GM12872 (cell line): ENCODE measurements at regions not wholly inside any gene's neighbourhood (a gene's known extent, or its start where the extent isn't known, plus 50 kb on each side); places are given as distances from the start of the nearest gene placed in this dataset.

Source experiments
- CTCF ChIP-seq: IDR thresholded peaks from 3 replicates; pipeline ENCODE4 v1.5.1; 2011; ENCODE audit warnings: low read depth, mild to moderate bottlenecking, low read length, moderate library complexity; ENCODE audit not compliant: insufficient read depth

- no peak for TF ChIP-seq CTCF
Measured at GRCh38 chr14:101035466-101036225, 132.1 kb upstream of the RTL1 start.

DNA sequence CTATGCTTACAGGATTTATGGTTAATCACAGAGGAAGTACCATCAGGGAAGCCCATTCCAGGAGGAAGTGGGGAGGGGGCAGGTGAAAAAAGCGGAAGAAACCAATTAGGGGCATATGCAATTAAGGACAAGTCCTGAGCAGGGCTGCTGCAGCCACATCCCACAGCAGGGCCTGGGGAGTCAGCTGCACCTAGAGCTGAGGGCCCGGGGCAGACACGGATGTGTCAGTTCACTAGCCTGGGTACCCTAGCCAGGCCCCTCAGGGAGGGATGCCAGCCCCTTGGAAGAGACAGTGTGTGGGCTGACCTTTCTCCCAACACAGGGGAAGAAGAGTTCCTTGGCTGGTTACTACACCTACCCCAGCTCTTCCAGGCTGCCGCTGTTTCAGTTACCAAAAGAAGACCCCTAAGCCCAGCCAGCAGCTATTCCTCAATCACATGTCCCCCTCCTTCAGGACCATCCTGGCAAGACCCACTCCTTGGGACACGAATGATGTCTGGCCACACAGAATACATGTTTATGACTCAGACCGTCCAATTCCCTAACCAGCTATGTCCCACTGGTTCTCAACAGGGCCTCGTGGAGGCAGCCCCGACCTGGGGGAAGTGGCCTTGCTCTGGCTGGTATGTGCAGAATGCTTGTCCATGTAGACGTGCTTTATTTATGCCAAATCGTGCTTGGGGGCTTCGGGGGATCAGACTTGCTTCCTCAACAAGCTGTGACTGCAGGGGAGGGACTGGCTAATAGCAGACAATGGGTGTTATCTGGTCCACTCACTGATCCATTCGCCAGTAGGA, 133.7 kb upstream of the RTL1 start:
- TF ChIP-seq CTCF, result no peak

DNA sequence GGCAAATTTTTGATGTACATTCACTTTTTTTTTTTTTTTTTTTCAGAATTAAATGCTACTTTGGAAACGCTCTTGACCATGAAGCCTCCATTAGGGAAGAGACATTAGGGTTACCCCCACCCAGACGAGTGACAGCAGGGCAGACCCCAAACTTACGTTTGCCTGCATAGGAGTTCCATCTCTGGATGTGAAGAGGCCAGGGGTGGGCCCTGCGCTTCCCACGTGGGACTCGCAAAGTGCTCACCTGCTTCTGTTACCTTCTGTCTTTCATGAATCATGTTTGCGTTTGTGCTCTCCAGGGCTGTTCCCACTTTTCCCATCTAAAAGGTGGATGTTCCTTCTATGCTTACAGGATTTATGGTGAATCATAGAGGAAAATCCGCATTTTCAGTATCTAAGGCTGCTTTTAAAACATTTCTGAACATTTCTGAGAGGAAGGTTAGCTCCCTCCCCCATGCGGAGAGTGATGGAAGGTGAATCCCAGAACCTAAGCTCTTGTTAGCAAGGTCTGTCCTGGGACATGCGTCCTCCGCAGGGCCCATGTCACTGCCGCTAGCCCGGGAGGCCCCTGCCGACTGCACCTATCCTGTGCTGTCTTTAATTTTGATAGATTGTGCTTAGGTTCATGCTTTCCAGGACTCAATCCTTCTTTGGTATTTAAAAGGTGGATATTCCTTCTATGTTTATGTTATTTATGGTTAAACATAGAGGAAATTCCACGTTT, 135.7 kb upstream of the RTL1 start:
- no peak for TF ChIP-seq CTCF

DNA sequence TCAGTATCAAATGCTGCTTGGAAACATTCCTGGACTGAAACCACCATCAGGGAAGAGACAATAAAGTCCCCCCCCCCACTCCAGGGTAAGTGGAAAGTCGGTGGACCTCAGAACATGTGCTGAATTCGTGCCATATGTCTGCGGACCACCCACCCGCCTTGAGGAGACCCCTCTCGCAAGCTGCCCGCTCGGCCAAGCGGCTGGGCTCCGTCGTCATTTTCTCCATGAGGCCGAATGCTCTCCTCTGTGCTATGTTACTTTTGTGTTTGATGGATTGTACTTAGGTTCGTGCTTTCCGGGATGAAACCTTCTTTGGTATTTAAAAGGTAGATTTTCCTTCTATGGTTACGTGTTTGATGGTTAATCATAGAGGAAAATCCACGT, 136.2 kb upstream of the RTL1 start:
- no peak for TF ChIP-seq CTCF

GRCh38 chr14:101040538-101041442, 137.3 kb upstream of the RTL1 start:
- TF ChIP-seq CTCF, result no peak

DNA sequence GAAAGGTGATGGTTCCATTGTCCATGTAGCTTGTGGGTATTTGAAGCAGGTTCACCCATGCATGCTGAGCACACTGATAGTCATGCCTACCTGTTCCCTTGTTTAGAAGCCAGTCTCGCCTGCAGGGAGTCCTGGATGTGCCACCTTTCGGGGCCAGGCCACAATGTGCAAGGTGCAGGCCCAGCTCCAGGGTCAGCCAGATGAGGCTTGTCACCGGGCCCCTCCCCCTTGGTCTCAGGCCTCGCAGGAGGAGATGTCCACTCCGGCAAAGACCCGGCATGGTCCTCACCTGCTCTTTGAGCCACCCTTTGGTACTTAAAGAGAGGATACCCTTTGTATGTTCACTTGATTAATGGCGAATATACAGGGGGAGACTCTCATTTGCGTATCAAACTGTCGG, 140.4 kb upstream of the RTL1 start:
- no peak for TF ChIP-seq CTCF
